Type B pancreatic cell (in vitro differentiated cells): ENCODE measurements at regions not wholly inside any gene's neighbourhood (a gene's known extent, or its start where the extent isn't known, plus 50 kb on each side); places are given as distances from the start of the nearest gene placed in this dataset.

Experiments
- DNase-seq: peaks from one replicate; pipeline ENCODE4 v3.0.0; 2021; ENCODE audit warnings: mixed read lengths; ENCODE audit not compliant: unreplicated experiment; ENCODE audit errors: extremely low spot score
- H3K27ac Mint-ChIP-seq: 2 replicates; pipeline ENCODE4 v1.8.0; 2021; ENCODE audit warnings: mild to moderate bottlenecking, mixed read lengths
- H3K27me3 Mint-ChIP-seq: 2 replicates; pipeline ENCODE4 v1.8.0; 2021; ENCODE audit warnings: mixed read lengths
- H3K36me3 Mint-ChIP-seq: 2 replicates; pipeline ENCODE4 v1.8.0; 2021; ENCODE audit warnings: mixed read lengths
- H3K4me1 Mint-ChIP-seq: one replicate; pipeline ENCODE4 v1.8.0; 2021; ENCODE audit warnings: mixed read lengths; ENCODE audit not compliant: unreplicated experiment
- H3K4me3 Mint-ChIP-seq: 2 replicates; pipeline ENCODE4 v1.8.0; 2021; ENCODE audit warnings: mild to moderate bottlenecking, mixed read lengths
- H3K9me3 Mint-ChIP-seq: 2 replicates; pipeline ENCODE4 v1.8.0; 2021; ENCODE audit warnings: mixed read lengths
- TF ChIP-seq, protein P1 (sequence below): fragments of 200-600 bp; sonication (generic); conservative IDR thresholded peaks from 2 replicates; pipeline ENCODE4 v1.5.0; 2021; ENCODE audit warnings: antibody characterized with exemption, mild to moderate bottlenecking

DNA sequence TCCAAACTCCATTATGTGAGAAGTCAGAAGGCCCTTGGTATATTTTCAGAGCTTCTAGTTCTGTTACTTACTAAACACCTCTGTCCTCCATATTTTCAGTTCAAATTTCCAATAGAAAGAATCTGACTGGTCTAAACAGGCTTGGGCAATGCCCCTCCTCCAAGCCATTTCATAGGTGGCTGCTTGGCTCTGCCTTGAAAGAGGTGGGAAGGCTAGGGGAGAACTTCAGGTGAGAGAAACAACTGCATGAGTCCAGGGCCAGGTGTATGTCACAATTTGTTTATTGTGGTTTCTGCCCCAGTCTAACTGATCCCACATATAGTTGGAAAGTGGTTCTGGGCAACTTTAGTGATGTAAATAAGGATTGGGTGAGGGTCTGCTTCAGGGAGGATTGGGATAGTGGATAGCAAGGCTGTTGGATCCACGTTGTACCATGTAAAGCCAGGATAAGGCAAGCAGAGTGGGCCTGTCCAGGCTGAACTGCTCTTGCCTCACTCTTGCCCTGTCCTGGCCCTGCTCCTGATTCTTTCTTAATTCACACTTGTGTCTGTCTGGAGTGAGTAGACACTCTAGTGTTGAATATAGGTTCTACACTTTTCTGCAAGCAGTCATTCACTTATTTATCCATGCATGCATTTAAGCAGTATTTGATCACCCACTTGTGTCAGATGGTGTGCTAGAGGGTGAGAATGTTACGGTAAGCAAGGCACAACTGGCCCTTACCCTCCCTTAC lies 67.5 kb upstream of the COMTD1 start:
- Mint-ChIP-seq H3K27ac (no peak overlapping the region), H3K9me3 (peaks cover 30% of the 10 kb centered on the region), H3K27me3 (no peaks in the 10 kb centered on the region), H3K4me1 (no peaks in the 10 kb centered on the region), H3K4me3 (no peak overlapping the region), H3K36me3 (no peaks in the 10 kb centered on the region)
- TF ChIP-seq, protein P1, sequence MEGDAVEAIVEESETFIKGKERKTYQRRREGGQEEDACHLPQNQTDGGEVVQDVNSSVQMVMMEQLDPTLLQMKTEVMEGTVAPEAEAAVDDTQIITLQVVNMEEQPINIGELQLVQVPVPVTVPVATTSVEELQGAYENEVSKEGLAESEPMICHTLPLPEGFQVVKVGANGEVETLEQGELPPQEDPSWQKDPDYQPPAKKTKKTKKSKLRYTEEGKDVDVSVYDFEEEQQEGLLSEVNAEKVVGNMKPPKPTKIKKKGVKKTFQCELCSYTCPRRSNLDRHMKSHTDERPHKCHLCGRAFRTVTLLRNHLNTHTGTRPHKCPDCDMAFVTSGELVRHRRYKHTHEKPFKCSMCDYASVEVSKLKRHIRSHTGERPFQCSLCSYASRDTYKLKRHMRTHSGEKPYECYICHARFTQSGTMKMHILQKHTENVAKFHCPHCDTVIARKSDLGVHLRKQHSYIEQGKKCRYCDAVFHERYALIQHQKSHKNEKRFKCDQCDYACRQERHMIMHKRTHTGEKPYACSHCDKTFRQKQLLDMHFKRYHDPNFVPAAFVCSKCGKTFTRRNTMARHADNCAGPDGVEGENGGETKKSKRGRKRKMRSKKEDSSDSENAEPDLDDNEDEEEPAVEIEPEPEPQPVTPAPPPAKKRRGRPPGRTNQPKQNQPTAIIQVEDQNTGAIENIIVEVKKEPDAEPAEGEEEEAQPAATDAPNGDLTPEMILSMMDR, result no peak
- no peak for DNase-seq

- Mint-ChIP-seq H3K4me1 (no peaks in the 10 kb centered on the region), H3K27me3 (no peaks in the 10 kb centered on the region), H3K27ac (no peak overlapping the region), H3K9me3 (peaks cover 22% of the 10 kb centered on the region), H3K4me3 (no peak overlapping the region), H3K36me3 (no peaks in the 10 kb centered on the region)
- TF ChIP-seq, protein P1, result no peak
- DNase-seq, result no peak
Observed at GRCh38 chr10:75302029-75302428, 66.3 kb upstream of the COMTD1 start.

DNA sequence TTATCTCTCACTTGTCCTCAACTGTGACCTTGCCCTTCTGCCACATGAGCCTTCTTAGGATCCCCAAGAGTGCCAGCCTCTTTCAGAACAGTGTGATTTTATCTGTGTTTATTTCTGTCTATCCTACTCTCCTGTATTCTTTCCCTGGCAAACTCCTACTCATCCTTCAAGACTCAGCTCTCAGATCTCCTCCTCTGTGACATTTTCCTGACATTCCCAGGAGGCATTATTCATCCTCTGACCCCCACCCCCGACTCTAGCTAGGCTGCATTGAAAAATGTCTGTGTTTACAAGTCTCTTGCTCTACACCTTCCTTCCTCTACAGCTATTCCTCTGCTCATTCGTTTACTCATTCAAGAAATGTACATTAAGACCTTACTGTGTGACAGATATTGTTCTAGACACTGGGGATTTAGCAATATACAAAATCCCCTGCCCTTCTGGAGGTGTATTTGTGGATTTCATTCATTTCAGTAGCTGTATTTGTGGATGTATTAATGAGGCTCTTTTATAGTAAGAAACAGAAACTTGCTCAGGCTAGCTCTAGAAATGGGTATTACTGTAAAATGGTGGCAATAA lies 61.4 kb upstream of the COMTD1 start:
- H3K36me3 Mint-ChIP-seq, result no peaks in the 10 kb centered on the region
- DNase-seq, result no peak
- no peak overlapping the region for H3K4me3 Mint-ChIP-seq
- peaks cover 3% of the 10 kb centered on the region for H3K9me3 Mint-ChIP-seq
- H3K4me1 Mint-ChIP-seq, result peaks cover 5% of the 10 kb centered on the region
- no peak overlapping the region for H3K27ac Mint-ChIP-seq
- TF ChIP-seq, protein P1, result no peak
- H3K27me3 Mint-ChIP-seq, result no peaks in the 10 kb centered on the region

GRCh38 chr10:75295868-75296441 lies 60.2 kb upstream of the COMTD1 start:
- H3K36me3 Mint-ChIP-seq, result no peaks in the 10 kb centered on the region
- no peaks in the 10 kb centered on the region for H3K9me3 Mint-ChIP-seq
- TF ChIP-seq, protein P1, result no peak
- peaks cover 5% of the 10 kb centered on the region for H3K4me1 Mint-ChIP-seq
- H3K27ac Mint-ChIP-seq, result no peak overlapping the region
- DNase-seq, result peak; percentile 60
- no peak overlapping the region for H3K4me3 Mint-ChIP-seq
- H3K27me3 Mint-ChIP-seq, result no peaks in the 10 kb centered on the region

DNA sequence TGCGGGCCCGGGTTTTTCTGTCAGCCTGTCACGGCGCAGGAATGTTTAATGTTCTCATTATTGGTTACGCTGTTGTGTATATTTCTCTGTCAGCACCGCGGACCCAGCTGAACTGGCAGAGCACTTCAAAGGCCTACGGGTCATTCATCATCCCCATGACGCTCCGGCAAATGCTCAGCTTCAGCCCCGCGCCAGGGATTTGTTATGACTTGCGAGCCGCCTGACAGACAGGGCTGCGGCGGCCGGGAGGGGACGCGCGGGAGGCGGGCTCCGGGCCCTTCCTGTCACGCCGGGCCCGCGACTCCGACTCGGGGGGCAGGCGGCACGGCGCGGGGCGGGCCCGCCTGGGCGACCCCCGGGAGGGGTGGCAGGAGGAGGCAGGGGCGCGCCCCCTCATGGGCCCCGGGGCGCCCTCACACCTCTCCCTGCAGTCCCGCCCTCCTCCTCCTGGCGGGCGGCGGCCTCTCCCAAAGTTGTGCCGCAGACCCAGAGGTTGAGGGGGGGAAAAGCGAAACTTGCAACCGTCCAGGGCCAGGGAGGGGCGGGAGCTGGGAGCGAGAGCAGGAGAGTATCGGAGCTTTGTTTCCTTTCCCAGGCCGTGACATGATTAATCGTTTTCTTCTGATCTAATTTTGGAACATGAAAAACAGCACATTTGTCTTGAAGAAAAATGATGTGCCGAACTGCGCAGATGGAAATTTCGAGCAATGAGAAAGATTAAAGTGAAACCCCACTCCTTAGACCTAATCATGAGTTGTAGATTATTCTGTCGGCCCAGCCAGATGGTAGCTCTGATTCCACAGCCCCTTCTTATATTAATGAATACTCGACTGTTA lies 59.3 kb upstream of the COMTD1 start:
- TF ChIP-seq, protein P1, result peak; percentile 68
- peaks cover 5% of the 10 kb centered on the region for H3K4me1 Mint-ChIP-seq
- DNase-seq, result peak; percentile 89
- peaks cover 6% of the 10 kb centered on the region for H3K27me3 Mint-ChIP-seq
- H3K4me3 Mint-ChIP-seq, result peak overlapping the region; percentile 81
- no peak overlapping the region for H3K27ac Mint-ChIP-seq
- H3K9me3 Mint-ChIP-seq, result peaks cover 6% of the 10 kb centered on the region
- H3K36me3 Mint-ChIP-seq, result no peaks in the 10 kb centered on the region
